ENCODE measurements at regions not wholly inside any gene's neighbourhood (a gene's known extent, or its start where the extent isn't known, plus 50 kb on each side); places are given as distances from the start of the nearest gene placed in this dataset.

- peaks cover 0 to 31% (median 7%) of the 10 kb centered on the region in 3 donors for H3K4me1 ChIP-seq
- WGBS, 2 donors (ENCODE audit: low coverage in 1 of 2): 20 to 83% methylated on average over 1 to 9 of the region's 20 CpGs
- peaks cover 50% of the 10 kb centered on the region for H3K27me3 ChIP-seq
- H3K36me3 ChIP-seq: no peaks in the 10 kb centered on the region
- no peaks in the 10 kb centered on the region for H3K9me3 ChIP-seq
- no peak overlapping the region for H3K27ac ChIP-seq
- TF ChIP-seq POLR2AphosphoS5 (IDR thresholded peaks at IDR 0.05) (no peak), EP300 (IDR thresholded peaks at IDR 0.05) (no peak), POLR2A (IDR thresholded peaks at IDR 0.05) (no peak), CTCF (IDR thresholded peaks at IDR 0.05) (no peak)
- ATAC-seq: no peak
- H3K4me3 ChIP-seq: no peak overlapping the region
Observed at GRCh38 chr4:1575418-1576303, 108.5 kb downstream of the FAM53A start.

- no peak for ATAC-seq
- no peak for TF ChIP-seq CTCF (IDR thresholded peaks at IDR 0.05)
- no peak for TF ChIP-seq POLR2A (IDR thresholded peaks at IDR 0.05)
- no peak for TF ChIP-seq POLR2AphosphoS5 (IDR thresholded peaks at IDR 0.05)
- TF ChIP-seq EP300 (IDR thresholded peaks at IDR 0.05): no peak
- peaks cover 0 to 23% (median 7%) of the 10 kb centered on the region in 3 donors for H3K4me1 ChIP-seq
- H3K27ac ChIP-seq: no peak overlapping the region
- WGBS, 2 donors (ENCODE audit: low coverage in 1 of 2): 100% methylated on average over 1 of the region's 20 CpGs; no CpG with 5 or more reads in 1 of the 2 donors
- H3K27me3 ChIP-seq: peaks cover 50% of the 10 kb centered on the region
- H3K36me3 ChIP-seq: no peaks in the 10 kb centered on the region
- no peaks in the 10 kb centered on the region for H3K9me3 ChIP-seq
- H3K4me3 ChIP-seq: no peak overlapping the region
Observed at GRCh38 chr4:1574601-1575417, 109.3 kb downstream of the FAM53A start.

- H3K36me3 ChIP-seq: no peaks in the 10 kb centered on the region
- ATAC-seq: no peak
- WGBS, 2 donors (ENCODE audit: low coverage in 1 of 2): 62 to 87% methylated on average over 6 of the region's 13 CpGs
- no peak overlapping the region for H3K4me3 ChIP-seq
- H3K9me3 ChIP-seq: no peaks in the 10 kb centered on the region
- TF ChIP-seq POLR2A (IDR thresholded peaks at IDR 0.05): no peak
- peaks cover 47% of the 10 kb centered on the region for H3K27me3 ChIP-seq
- H3K27ac ChIP-seq: no peak overlapping the region
- H3K4me1 ChIP-seq: peaks cover 0 to 14% (median 7%) of the 10 kb centered on the region in 3 donors
Observed at GRCh38 chr4:1573830-1574459, 110.2 kb downstream of the FAM53A start.

GRCh38 chr4:1572964-1573720 lies 111.0 kb downstream of the FAM53A start:
- ATAC-seq: no peak
- Histone ChIP-seq H3K4me3 (no peak overlapping the region), H3K36me3 (no peaks in the 10 kb centered on the region), H3K27me3 (peaks cover 48% of the 10 kb centered on the region), H3K9me3 (no peaks in the 10 kb centered on the region), H3K27ac (no peak overlapping the region), H3K4me1 (peaks cover 0 to 6% (median 3%) of the 10 kb centered on the region in 3 donors)
- WGBS, 2 donors (ENCODE audit: low coverage in 1 of 2): 58 to 82% methylated on average over 2 of the region's 2 CpGs
- TF ChIP-seq EP300 (IDR thresholded peaks at IDR 0.05) (no peak), POLR2AphosphoS5 (IDR thresholded peaks at IDR 0.05) (no peak), CTCF (IDR thresholded peaks at IDR 0.05) (no peak), POLR2A (IDR thresholded peaks at IDR 0.05) (no peak)
